Fibroblast of lung (primary cell): ENCODE measurements at regions not wholly inside any gene's neighbourhood (a gene's known extent, or its start where the extent isn't known, plus 50 kb on each side); places are given as distances from the start of the nearest gene placed in this dataset.
"Not testable (repeated sequence)": the region's sequence is repeated elsewhere in the genome, so short reads cannot be mapped to it uniquely, and the experiment has no call there.

Experiments
- DNase-seq, 2 donors: peaks; one replicate each; pipeline versions ENCODE4 v3.0.0 to v3.0.0-alpha.2; 2010; ENCODE audit warnings: low read depth in 2 of 2
- H2AFZ ChIP-seq: 2 replicates; pipeline ENCODE4 v1.5.1; 2012; ENCODE audit warnings: low read length, control low read depth, inconsistent platforms
- H3K27ac ChIP-seq: 2 replicates; pipeline ENCODE4 v1.5.1; 2011; ENCODE audit warnings: low read length, control low read depth; ENCODE audit not compliant: insufficient read depth
- H3K27me3 ChIP-seq: 2 replicates; pipeline ENCODE4 v1.5.1; 2011; ENCODE audit warnings: mild to moderate bottlenecking, low read length; ENCODE audit not compliant: control insufficient read depth, insufficient read depth
- H3K36me3 ChIP-seq: 2 replicates; pipeline ENCODE4 v1.5.1; 2011; ENCODE audit warnings: low read length; ENCODE audit not compliant: control insufficient read depth, insufficient read depth
- H3K4me1 ChIP-seq: 2 replicates; pipeline ENCODE4 v1.5.1; 2011; ENCODE audit warnings: low read length; ENCODE audit not compliant: control insufficient read depth, insufficient read depth; ENCODE audit errors: extremely low read depth
- H3K4me2 ChIP-seq: 2 replicates; pipeline ENCODE4 v1.5.1; 2011; ENCODE audit warnings: low read length, control low read depth; ENCODE audit not compliant: insufficient read depth; ENCODE audit errors: extremely low read depth
- H3K4me3 ChIP-seq, 4 experiments: fragments of 200-600 bp in 1 of 4; sonication (generic) in 1 of 4; replicated peaks in 1 of 4; 2 replicates each; pipeline ENCODE4 v1.5.1; 2011 to 2016; ENCODE audit warnings: low read length in 4 of 4, low read depth in 3 of 4, mild to moderate bottlenecking in 3 of 4, control low read depth in 2 of 4, inconsistent platforms in 1 of 4, mixed read lengths in 1 of 4; ENCODE audit not compliant: insufficient read depth in 1 of 4; ENCODE audit errors: control extremely low read depth in 1 of 4
- H3K79me2 ChIP-seq: 2 replicates; pipeline ENCODE4 v1.5.1; 2012; ENCODE audit warnings: mild to moderate bottlenecking, low read length, inconsistent platforms; ENCODE audit not compliant: control insufficient read depth, insufficient read depth
- H3K9ac ChIP-seq: 2 replicates; pipeline ENCODE4 v1.5.1; 2011; ENCODE audit warnings: mild to moderate bottlenecking, low read length, control low read depth; ENCODE audit not compliant: insufficient read depth
- H3K9me3 ChIP-seq: 2 replicates; pipeline ENCODE4 v1.5.1; 2012; ENCODE audit warnings: low read depth, low read length; ENCODE audit not compliant: control insufficient read depth, insufficient read depth
- H4K20me1 ChIP-seq: 2 replicates; pipeline ENCODE4 v1.5.1; 2011; ENCODE audit warnings: low read length; ENCODE audit not compliant: control insufficient read depth, insufficient read depth; ENCODE audit errors: extremely low read depth
- CTCF ChIP-seq, 2 donors: IDR thresholded peaks in 1 of 2; conservative IDR thresholded peaks in 1 of 2; 1 replicate in 1 of 2; 2 replicates in 1 of 2; pipeline ENCODE4 v1.5.1; 2011 to 2012; ENCODE audit warnings: low read length in 2 of 2, control low read depth in 1 of 2, inconsistent platforms in 1 of 2, low read depth in 1 of 2, mild to moderate bottlenecking in 1 of 2
- EZH2 ChIP-seq: IDR thresholded peaks from 2 replicates; pipeline ENCODE4 v1.5.1; 2012; ENCODE audit warnings: low read length, control low read depth, mild to moderate bottlenecking; ENCODE audit errors: missing control alignments

GRCh38 chr1:65082346-65083040, 65.5 kb upstream of the AK4 start:
- no peaks in the 10 kb centered on the region for H3K27me3 ChIP-seq
- H3K79me2 ChIP-seq = no peaks in the 10 kb centered on the region
- TF ChIP-seq EZH2 (no peak), CTCF (conservative IDR thresholded peaks at IDR 0.05 in 1 of 2, IDR thresholded peaks at IDR 0.05 in 1 of 2; ENCODE audit: low read depth in 1 of 2, low read length in 2 of 2) (no peak)
- H3K4me1 ChIP-seq = no peaks in the 10 kb centered on the region
- no peak overlapping the region for H3K4me3 ChIP-seq
- no peaks in the 10 kb centered on the region for H3K9me3 ChIP-seq
- no peak for DNase-seq
- no peak overlapping the region for H3K4me2 ChIP-seq
- H3K9ac ChIP-seq = no peak overlapping the region
- H2AFZ ChIP-seq = no peak overlapping the region
- no peaks in the 10 kb centered on the region for H3K36me3 ChIP-seq
- H3K27ac ChIP-seq = no peak overlapping the region
- no peaks in the 10 kb centered on the region for H4K20me1 ChIP-seq

- H3K4me3 ChIP-seq = no peak overlapping the region
- H3K9me3 ChIP-seq = no peaks in the 10 kb centered on the region
- H3K9ac ChIP-seq = no peak overlapping the region
- no peaks in the 10 kb centered on the region for H3K27me3 ChIP-seq
- H3K4me1 ChIP-seq = no peaks in the 10 kb centered on the region
- no peaks in the 10 kb centered on the region for H4K20me1 ChIP-seq
- H3K27ac ChIP-seq = no peak overlapping the region
- H3K79me2 ChIP-seq = no peaks in the 10 kb centered on the region
- no peak overlapping the region for H2AFZ ChIP-seq
- DNase-seq = no peak
- TF ChIP-seq CTCF (conservative IDR thresholded peaks at IDR 0.05 in 1 of 2, IDR thresholded peaks at IDR 0.05 in 1 of 2; ENCODE audit: low read depth in 1 of 2, low read length in 2 of 2) (no peak), EZH2 (no peak)
- H3K4me2 ChIP-seq = no peak overlapping the region
- no peaks in the 10 kb centered on the region for H3K36me3 ChIP-seq
These were observed 64.6 kb upstream of the AK4 start for GRCh38 chr1:65083263-65083896.

GRCh38 chr1:65084066-65084465, 63.9 kb upstream of the AK4 start:
- H3K4me3 ChIP-seq = no peak overlapping the region
- H3K79me2 ChIP-seq = no peaks in the 10 kb centered on the region
- TF ChIP-seq CTCF (conservative IDR thresholded peaks at IDR 0.05 in 1 of 2, IDR thresholded peaks at IDR 0.05 in 1 of 2; ENCODE audit: low read depth in 1 of 2, low read length in 2 of 2) (no peak), EZH2 (no peak)
- no peak overlapping the region for H3K9ac ChIP-seq
- H3K27me3 ChIP-seq = no peaks in the 10 kb centered on the region
- H2AFZ ChIP-seq = no peak overlapping the region
- H3K9me3 ChIP-seq = no peaks in the 10 kb centered on the region
- H3K27ac ChIP-seq = no peak overlapping the region
- no peak for DNase-seq
- no peak overlapping the region for H3K4me2 ChIP-seq
- no peaks in the 10 kb centered on the region for H4K20me1 ChIP-seq
- no peaks in the 10 kb centered on the region for H3K4me1 ChIP-seq
- no peaks in the 10 kb centered on the region for H3K36me3 ChIP-seq

GRCh38 chr1:65087519-65087918, 60.5 kb upstream of the AK4 start:
- H3K4me1 ChIP-seq, H3K4me3 ChIP-seq, H3K4me2 ChIP-seq, H3K36me3 ChIP-seq, H3K79me2 ChIP-seq, H3K27ac ChIP-seq, H3K9ac ChIP-seq, H3K9me3 ChIP-seq, DNase-seq, H2AFZ ChIP-seq, H4K20me1 ChIP-seq, H3K27me3 ChIP-seq: not testable (repeated sequence)
